Mucosa of stomach (tissue), 1 donor: ENCODE measurements at regions not wholly inside any gene's neighbourhood (a gene's known extent, or its start where the extent isn't known, plus 50 kb on each side); places are given as distances from the start of the nearest gene placed in this dataset.
"Not testable (repeated sequence)": the region's sequence is repeated elsewhere in the genome, so short reads cannot be mapped to it uniquely, and the experiment has no call there.

Experiments
- H3K27me3 ChIP-seq: one replicate; pipeline ENCODE4 v1.7.0; 2013; ENCODE audit warnings: mild to moderate bottlenecking, low read length; ENCODE audit not compliant: control insufficient read depth, insufficient read depth
- H3K36me3 ChIP-seq: one replicate; pipeline ENCODE4 v1.7.0; 2013; ENCODE audit warnings: low read length; ENCODE audit not compliant: control insufficient read depth, insufficient read depth
- H3K4me1 ChIP-seq: one replicate; pipeline ENCODE4 v1.7.0; 2013; ENCODE audit warnings: mild to moderate bottlenecking, low read length; ENCODE audit not compliant: control insufficient read depth, insufficient read depth
- H3K4me3 ChIP-seq: one replicate; pipeline ENCODE4 v1.7.0; 2013; ENCODE audit warnings: low read length
- H3K9ac ChIP-seq: one replicate; pipeline ENCODE4 v1.7.0; 2013; ENCODE audit warnings: mild to moderate bottlenecking, low read length, moderate library complexity
- H3K9me3 ChIP-seq: one replicate; pipeline ENCODE4 v1.7.0; 2013; ENCODE audit warnings: mild to moderate bottlenecking, low read length, moderate library complexity; ENCODE audit not compliant: control insufficient read depth
- donor health status: Pancreatic carcinoma.

DNA sequence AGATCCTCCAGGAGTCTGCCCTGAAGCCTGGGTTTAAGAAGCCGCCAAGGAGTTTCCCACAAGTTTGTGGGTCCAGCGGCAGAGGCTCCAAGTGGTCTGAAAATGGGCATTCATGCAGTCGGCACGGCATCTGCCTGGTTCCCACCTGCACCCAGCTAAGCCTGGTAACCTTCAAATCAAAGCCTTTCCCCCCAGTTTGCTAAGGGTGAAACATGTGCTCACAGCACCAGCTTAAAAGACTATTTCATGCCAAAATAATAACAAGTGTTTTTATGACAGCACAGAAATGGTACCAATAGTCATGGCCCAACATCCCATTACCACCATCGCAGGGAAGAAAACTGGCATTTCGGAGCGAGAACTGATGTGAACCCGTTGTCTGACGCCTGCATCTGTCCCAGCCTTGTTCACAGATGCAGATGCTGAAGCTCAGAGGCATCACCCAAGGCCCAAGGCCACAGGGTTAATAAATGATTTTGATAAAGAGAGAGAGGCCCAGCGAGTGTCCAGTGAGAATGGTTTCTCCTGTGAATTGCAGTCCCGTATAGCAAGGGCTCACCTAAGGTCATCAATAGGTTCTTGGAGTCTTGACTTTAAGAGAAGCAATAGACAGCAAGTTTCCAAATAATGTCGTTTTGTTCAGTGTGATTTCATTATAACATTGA lies 188.0 kb upstream of the TPM1 start:
- Histone ChIP-seq H3K9ac (no peak overlapping the region), H3K36me3 (no peaks in the 10 kb centered on the region), H3K9me3 (no peaks in the 10 kb centered on the region), H3K4me1 (peaks cover 7% of the 10 kb centered on the region), H3K4me3 (no peak overlapping the region), H3K27me3 (peaks cover 3% of the 10 kb centered on the region)

DNA sequence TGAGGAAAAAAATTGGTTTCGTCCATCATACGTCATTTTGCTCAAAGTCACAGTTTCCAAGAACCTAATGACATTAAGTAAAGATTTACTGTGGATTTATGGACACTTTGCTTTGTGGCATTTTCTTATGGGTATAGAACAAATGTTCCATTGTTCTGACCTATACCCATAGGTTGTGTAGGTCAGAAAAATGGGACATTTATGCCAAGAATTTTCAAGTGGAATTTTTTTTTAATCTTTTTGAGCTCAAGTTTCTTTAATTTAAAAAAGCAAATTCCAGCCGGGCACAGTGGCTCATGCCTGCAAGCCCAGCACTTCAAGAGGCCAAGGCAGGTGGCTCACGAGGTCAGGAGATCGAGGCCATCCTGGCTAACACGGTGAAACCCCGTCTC lies 187.5 kb upstream of the TPM1 start:
- H3K4me1 ChIP-seq = peaks cover 7% of the 10 kb centered on the region
- H3K9me3 ChIP-seq = no peaks in the 10 kb centered on the region
- peaks cover 3% of the 10 kb centered on the region for H3K27me3 ChIP-seq
- no peaks in the 10 kb centered on the region for H3K36me3 ChIP-seq
- H3K4me3 ChIP-seq = no peak overlapping the region
- no peak overlapping the region for H3K9ac ChIP-seq

DNA sequence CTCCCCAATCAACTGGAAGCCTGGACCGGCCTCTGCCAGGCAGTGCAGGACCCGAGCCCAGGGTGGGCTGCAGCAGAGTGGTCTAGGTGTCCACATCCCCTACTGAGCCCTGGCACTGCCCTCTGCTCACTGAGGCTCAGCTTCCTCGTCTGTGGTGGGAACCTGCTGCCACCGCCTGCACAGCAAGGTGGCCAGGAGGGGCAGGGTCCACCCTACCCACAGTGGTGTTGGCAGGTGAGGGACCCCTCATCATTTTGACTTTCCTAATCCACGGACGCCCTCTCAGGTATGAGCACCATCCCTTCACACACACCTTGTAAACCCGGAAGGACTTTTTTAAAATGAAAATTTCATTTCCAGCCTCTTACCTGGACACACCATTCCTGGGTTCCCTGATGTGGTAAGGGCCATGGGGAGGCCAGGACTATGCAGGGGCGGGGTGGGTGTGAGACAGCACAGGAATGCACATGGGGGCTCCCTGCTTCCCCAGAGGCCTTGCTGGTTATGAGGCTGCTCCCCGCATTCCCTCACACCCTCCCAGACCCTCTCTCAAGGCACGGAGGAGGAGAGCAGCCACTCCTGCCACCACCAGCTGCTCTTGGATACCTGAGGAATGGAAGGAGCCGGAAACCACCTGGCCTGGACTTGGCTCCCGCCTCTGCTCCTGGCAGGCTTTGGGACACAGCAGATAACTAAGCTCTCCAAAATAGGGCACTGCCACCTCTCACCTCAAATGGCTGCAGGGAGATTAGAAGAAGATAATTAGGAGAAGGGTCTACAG lies 185.9 kb upstream of the TPM1 start:
- Histone ChIP-seq H3K36me3 (no peaks in the 10 kb centered on the region), H3K4me1 (peaks cover 7% of the 10 kb centered on the region), H3K9me3 (no peaks in the 10 kb centered on the region), H3K4me3 (no peak overlapping the region), H3K9ac (no peak overlapping the region), H3K27me3 (peaks cover 3% of the 10 kb centered on the region)

DNA sequence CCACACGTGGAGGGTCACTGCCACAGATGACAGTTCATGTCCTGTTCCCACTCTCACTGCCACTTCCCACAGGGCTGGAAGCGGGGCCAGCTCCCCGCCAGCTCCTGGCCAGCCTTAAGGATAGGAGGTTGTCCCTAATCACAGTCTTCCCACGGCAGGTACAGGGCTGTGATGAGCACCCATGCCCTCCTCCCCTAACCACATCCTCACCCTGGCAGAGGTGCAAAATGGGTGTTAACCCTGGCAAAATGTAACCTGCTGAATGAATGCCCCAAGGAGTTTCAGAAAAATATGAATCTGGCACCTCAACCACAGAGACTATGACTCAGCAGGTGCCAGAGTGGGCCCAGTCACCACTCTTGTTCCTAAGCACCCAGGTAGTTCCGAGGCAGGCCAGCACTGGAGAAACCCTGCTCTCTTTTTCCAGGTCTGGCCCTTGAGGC lies 185.1 kb upstream of the TPM1 start:
- Histone ChIP-seq H3K27me3 (peaks cover 3% of the 10 kb centered on the region), H3K36me3 (no peaks in the 10 kb centered on the region), H3K4me1 (peaks cover 7% of the 10 kb centered on the region), H3K4me3 (no peak overlapping the region), H3K9ac (no peak overlapping the region), H3K9me3 (no peaks in the 10 kb centered on the region)

DNA sequence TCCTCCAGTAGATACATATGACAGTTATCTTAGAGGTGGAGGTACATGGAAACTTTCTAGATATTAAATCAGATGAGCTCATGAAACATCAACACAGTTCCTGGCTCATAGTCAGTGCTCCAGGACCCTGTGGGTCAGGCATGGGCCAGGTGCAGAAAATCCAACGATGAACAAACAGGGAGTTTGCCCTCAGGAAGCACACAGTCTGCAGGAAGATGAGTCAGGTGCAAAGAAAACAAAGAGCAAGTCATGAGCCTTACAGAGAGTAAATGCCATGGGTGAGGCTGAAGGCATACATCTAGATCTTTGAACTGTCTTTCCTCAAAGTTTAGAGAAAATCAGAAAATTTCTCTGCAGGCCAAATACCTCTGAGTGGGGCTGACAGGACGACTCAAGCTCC lies 184.2 kb upstream of the TPM1 start:
- Histone ChIP-seq H3K4me1 (peaks cover 7% of the 10 kb centered on the region), H3K36me3 (no peaks in the 10 kb centered on the region), H3K27me3 (peaks cover 3% of the 10 kb centered on the region), H3K9me3 (no peaks in the 10 kb centered on the region), H3K4me3 (no peak overlapping the region), H3K9ac (no peak overlapping the region)

DNA sequence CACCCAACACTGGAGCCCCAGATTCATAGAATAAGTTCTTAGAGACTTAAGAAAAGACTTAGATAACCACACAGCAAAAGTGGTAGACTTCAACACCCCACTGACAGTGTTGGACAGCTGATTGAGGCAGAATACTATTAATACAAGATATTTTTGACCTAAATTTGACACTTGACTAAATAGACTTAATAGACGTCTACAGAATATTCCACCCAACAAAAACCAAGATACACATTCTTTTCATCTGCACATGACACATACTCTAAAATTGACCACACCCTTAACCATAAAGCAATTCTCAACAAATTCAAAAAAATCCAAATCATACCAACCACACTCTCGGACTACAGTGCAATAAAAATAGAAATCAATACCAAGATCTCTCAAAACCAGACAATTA lies 179.8 kb upstream of the TPM1 start:
- Histone ChIP-seq H3K9ac (no peak overlapping the region), H3K27me3 (no peaks in the 10 kb centered on the region), H3K9me3 (no peaks in the 10 kb centered on the region), H3K36me3 (no peaks in the 10 kb centered on the region), H3K4me3 (no peak overlapping the region), H3K4me1 (no peaks in the 10 kb centered on the region)

DNA sequence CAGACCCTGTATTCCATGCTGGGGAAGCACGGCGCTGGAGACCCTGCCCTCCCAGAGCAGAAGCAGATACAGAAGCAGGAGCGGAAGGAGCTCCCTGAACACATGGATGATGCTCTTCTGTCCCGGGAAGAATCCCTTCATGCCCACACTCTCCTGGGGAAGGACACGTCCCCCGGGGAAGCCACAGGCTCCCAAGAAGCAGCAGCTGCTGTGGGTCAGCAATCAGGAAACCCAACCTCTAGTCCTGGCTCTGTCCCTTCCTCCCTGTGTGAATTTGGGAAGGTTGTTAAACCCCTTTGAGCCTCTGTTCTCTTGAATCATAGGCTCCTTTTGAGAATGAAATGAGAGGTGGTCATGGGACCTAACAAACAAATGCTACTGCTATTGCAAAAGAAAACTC lies 176.2 kb upstream of the TPM1 start:
- Histone ChIP-seq H3K4me1 (no peaks in the 10 kb centered on the region), H3K27me3 (no peaks in the 10 kb centered on the region), H3K4me3 (no peak overlapping the region), H3K9ac (no peak overlapping the region), H3K9me3 (no peaks in the 10 kb centered on the region), H3K36me3 (no peaks in the 10 kb centered on the region)

DNA sequence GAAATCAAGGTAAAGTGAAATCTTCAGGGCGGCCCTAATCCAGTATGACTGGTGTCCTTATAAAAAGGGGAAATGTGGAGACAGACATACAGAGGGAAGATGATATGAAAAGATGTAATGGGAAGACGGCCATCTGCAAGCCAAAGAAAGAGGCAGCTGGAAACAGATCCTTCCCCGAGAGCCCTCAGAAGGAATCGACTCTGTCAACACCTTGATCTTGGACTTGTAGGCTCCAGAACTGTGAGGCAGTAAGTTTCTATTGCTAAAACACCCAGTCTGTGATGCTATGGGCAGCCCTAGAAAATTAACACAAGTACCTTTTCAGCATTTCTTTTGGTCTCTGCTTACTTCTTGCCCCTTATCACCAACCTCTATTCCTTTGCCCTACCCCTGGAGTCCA lies 174.7 kb upstream of the TPM1 start:
- no peaks in the 10 kb centered on the region for H3K36me3 ChIP-seq
- H3K4me3 ChIP-seq = no peak overlapping the region
- H3K9ac ChIP-seq = no peak overlapping the region
- no peaks in the 10 kb centered on the region for H3K27me3 ChIP-seq
- H3K9me3 ChIP-seq = no peaks in the 10 kb centered on the region
- H3K4me1 ChIP-seq = no peaks in the 10 kb centered on the region

DNA sequence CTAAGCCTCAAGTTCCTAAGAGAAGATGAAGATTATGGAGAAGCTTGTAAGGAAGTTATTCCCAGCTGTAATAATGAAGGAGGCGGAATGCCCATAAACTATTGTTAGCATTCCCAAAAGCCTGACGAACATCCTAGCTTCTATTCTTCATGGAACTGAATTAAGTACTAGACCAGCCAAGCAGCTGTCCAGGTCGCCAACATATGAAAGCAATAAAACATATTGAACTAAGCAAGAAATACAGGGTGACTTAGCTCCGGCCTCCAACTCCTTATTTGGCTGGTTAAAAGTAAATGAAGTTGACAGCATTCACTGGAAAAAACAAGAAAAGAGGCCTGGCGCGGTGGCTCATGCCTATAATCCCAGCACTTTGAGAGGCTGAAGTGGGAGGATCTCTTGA lies 174.0 kb upstream of the TPM1 start:
- Histone ChIP-seq H3K9me3 (no peaks in the 10 kb centered on the region), H3K27me3 (no peaks in the 10 kb centered on the region), H3K4me1 (no peaks in the 10 kb centered on the region), H3K4me3 (no peak overlapping the region), H3K9ac (no peak overlapping the region), H3K36me3 (no peaks in the 10 kb centered on the region)

DNA sequence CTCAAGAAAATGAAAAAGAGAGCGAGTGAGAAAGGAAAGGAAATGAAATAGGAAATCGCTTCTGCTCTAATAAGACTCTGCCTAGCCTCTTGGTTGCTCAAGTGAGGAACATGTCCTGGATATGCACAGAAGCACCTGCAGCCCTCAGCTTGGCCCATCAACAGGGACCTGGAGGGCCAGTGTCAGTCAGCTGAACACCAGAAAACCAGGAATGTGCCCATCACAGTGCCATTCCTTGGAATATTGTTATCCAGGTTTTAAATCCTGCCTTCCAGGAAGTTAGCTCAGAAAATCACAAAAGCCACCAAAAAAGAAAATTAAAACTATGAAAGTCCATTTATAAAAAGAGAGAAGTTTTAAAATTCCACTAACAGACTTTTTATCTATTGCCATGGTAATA lies 173.4 kb upstream of the TPM1 start:
- Histone ChIP-seq H3K9ac (no peak overlapping the region), H3K36me3 (no peaks in the 10 kb centered on the region), H3K4me1 (no peaks in the 10 kb centered on the region)

DNA sequence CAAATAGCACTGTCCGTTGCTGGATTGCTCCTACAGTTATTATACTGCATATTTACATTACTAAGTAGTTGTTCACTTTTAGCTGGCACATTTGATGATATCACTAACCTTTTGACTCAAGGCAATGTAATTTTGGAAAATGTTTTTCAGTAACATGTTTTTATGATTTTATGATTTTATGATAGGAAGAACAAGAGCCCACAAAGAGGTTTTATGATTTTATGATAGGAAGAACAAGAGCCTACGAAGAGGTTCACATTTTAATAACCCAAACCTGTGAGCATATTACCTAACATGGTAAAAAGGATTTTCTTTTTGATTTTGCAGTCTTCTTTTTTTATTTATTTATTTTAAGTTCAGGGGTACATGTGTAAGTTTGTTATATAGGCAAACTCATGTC lies 172.3 kb upstream of the TPM1 start:
- H3K4me1 ChIP-seq = no peaks in the 10 kb centered on the region
- H3K9me3 ChIP-seq = no peaks in the 10 kb centered on the region
- no peaks in the 10 kb centered on the region for H3K36me3 ChIP-seq

More for the DNA sequence above, 173.4 kb upstream of the TPM1 start:
- H3K9me3 ChIP-seq = no peaks in the 10 kb centered on the region
- no peak overlapping the region for H3K4me3 ChIP-seq
- H3K27me3 ChIP-seq = no peaks in the 10 kb centered on the region

DNA sequence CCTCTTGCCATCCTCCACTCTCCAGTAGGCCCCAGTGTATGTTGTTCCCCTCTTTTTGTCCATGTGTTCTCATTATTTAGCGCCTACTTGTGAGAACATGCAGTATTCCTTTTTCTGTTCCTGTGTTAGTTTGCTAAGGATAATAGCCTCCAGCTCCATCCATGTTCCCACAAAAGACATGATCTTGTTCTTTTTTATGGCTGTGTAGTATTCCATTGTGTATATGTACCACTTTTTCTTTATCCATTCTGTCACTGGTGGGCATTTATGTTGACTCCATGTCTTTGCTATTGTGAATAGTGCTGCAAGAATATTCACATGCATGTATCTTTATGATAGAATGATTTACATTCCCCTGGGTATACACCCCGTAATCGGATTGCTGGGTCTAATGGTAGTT lies 171.8 kb upstream of the TPM1 start:
- H3K4me1 ChIP-seq, H3K9ac ChIP-seq, H3K4me3 ChIP-seq, H3K27me3 ChIP-seq, H3K36me3 ChIP-seq, H3K9me3 ChIP-seq: not testable (repeated sequence)

More for the DNA sequence above, 172.3 kb upstream of the TPM1 start:
- no peaks in the 10 kb centered on the region for H3K27me3 ChIP-seq
- H3K4me3 ChIP-seq = no peak overlapping the region
- no peak overlapping the region for H3K9ac ChIP-seq
